Endothelial cell of umbilical vein (primary cell): ENCODE measurements at regions not wholly inside any gene's neighbourhood (a gene's known extent, or its start where the extent isn't known, plus 50 kb on each side); places are given as distances from the start of the nearest gene placed in this dataset.

Source experiments
- BruUV-seq: library from RNA; stranded (reverse); fragments of 400-500 nt; replicated peaks from 2 replicates; lab custom pipeline; 2021; lab: Mats Ljungman, UMichigan
- CTCF ChIA-PET: fragments of 300-600, 350-600 bp; sonication (Branson Sonifier 250); formaldehyde crosslinking; loops from one replicate; lab custom pipeline; 2021; ENCODE audit warnings: antibody characterized with exemption, inconsistent platforms; lab: Charles Lee
- POLR2A ChIA-PET: fragments of 300-600, 350-600 bp; sonication (Branson Sonifier 250); formaldehyde crosslinking; loops from one replicate; lab custom pipeline; 2021; ENCODE audit warnings: antibody characterized with exemption, inconsistent platforms; lab: Charles Lee
- DNase-seq: peaks from one replicate; pipeline ENCODE4 v3.0.0-alpha.2; 2011; ENCODE audit warnings: low read depth, low spot score
- FAIRE-seq: peaks from 2 replicates; lab custom pipeline; 2011; peaks lifted over from hg19 to GRCh38; lab: Jason Lieb, UNC
- H2AFZ ChIP-seq: 2 replicates; pipeline ENCODE4 v1.6.0; 2012; ENCODE audit warnings: low read depth, low read length, control low read depth, inconsistent platforms
- H3K27ac ChIP-seq: 2 replicates; pipeline ENCODE4 v1.5.1; 2011; ENCODE audit warnings: low read depth, mild to moderate bottlenecking, control low read depth, low read length, moderate library complexity; ENCODE audit not compliant: insufficient read depth
- H3K27me3 ChIP-seq, 2 experiments: 2 replicates each; pipeline versions ENCODE4 v1.6.0 to v1.6.1; 2011; ENCODE audit warnings: low read length in 2 of 2, mixed read lengths in 1 of 2; ENCODE audit not compliant: control insufficient read depth in 2 of 2, insufficient read depth in 2 of 2
- H3K36me3 ChIP-seq, 2 experiments: 2 replicates in 1 of 2; 3 replicates in 1 of 2; pipeline ENCODE4 v1.5.1; 2011; ENCODE audit warnings: low read length in 2 of 2, mild to moderate bottlenecking in 1 of 2, moderate library complexity in 1 of 2; ENCODE audit not compliant: control insufficient read depth in 2 of 2, insufficient read depth in 2 of 2; ENCODE audit errors: extremely low read depth in 1 of 2
- H3K4me1 ChIP-seq: 3 replicates; pipeline ENCODE4 v1.5.1; 2011; ENCODE audit warnings: mild to moderate bottlenecking, low read length; ENCODE audit not compliant: control insufficient read depth, insufficient read depth; ENCODE audit errors: extremely low read depth
- H3K4me2 ChIP-seq: 2 replicates; pipeline ENCODE4 v1.6.1; 2011; ENCODE audit warnings: low read length, control low read depth, mixed read lengths; ENCODE audit not compliant: insufficient read depth
- H3K4me3 ChIP-seq, 3 experiments: fragments of 200-600 bp in 1 of 3; sonication (generic), shearing (Covaris generic) in 1 of 3; replicated peaks in 1 of 3; 2 replicates each; pipeline ENCODE4 v1.5.1; 2011 to 2016; ENCODE audit warnings: control low read depth in 3 of 3, low read length in 3 of 3, mild to moderate bottlenecking in 2 of 3, inconsistent platforms in 1 of 3, low read depth in 1 of 3, moderate library complexity in 1 of 3; ENCODE audit not compliant: insufficient read depth in 1 of 3
- H3K79me2 ChIP-seq: 2 replicates; pipeline ENCODE4 v1.6.0; 2012; ENCODE audit warnings: low read length, inconsistent platforms; ENCODE audit not compliant: control insufficient read depth, insufficient read depth
- H3K9ac ChIP-seq: replicated peaks from 2 replicates; pipeline ENCODE3; 2011; ENCODE audit warnings: low read length, control low read depth; ENCODE audit not compliant: insufficient read depth; ENCODE audit errors: extremely low read depth
- H3K9me1 ChIP-seq: replicated peaks from 3 replicates; pipeline ENCODE4 v1.6.0; 2011; ENCODE audit warnings: mild to moderate bottlenecking, low read length; ENCODE audit not compliant: control insufficient read depth, insufficient read depth; ENCODE audit errors: extremely low read depth
- H3K9me3 ChIP-seq: replicated peaks from 2 replicates; pipeline ENCODE4 v1.5.1; 2012; ENCODE audit warnings: low read length, inconsistent platforms; ENCODE audit not compliant: control insufficient read depth, insufficient read depth
- H4K20me1 ChIP-seq: replicated peaks from 2 replicates; pipeline ENCODE3; 2011; ENCODE audit warnings: mild to moderate bottlenecking, low read length; ENCODE audit not compliant: control insufficient read depth, insufficient read depth; ENCODE audit errors: extremely low read depth
- EZH2 ChIP-seq: IDR thresholded peaks from 2 replicates; pipeline ENCODE4 v1.6.1; 2012; ENCODE audit warnings: borderline replicate concordance, low read depth, mild to moderate bottlenecking, moderate library complexity, low read length, inconsistent platforms; ENCODE audit not compliant: severe bottlenecking
- JUN ChIP-seq: IDR thresholded peaks from 2 replicates; pipeline ENCODE4 v1.6.1; 2011; ENCODE audit warnings: borderline replicate concordance, low read depth; ENCODE audit not compliant: insufficient read length, insufficient read depth
- dilution Hi-C: fragments of 300-500 bp; cut with MboI; formaldehyde crosslinking; loops from one replicate; pipeline ENCODE4 v1.15.0; 2019; ENCODE audit warnings: low sequenced_read_pairs; ENCODE audit not compliant: extremely low pct_ligation_motif_present
- intact Hi-C: fragments of 100-400 bp; cut with micrococcal nuclease; formaldehyde crosslinking; loops from one replicate; pipeline ENCODE4 v1.10.0; 2022

DNA sequence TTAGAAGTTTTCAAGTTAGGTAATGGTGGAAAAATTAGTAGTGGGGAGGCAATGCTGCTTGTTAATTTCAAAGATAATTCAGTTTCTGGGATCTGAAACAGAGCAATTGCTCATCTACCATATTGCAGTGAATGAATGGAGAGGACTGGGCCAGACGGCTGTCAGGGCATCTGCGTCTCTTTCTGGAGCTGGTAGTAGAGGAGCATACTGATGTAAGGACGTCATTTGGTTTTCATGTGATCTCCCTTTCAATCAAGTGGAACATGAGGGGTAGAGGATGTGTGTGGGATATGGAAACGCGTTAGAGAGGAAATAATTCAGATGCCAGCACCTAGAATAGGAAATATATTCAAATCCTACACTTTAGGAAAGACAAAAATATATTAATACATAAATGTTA, 490.3 kb downstream of the ADCYAP1 start:
- H3K4me1 ChIP-seq = no peaks in the 10 kb centered on the region
- no peaks in the 10 kb centered on the region for H4K20me1 ChIP-seq
- H3K36me3 ChIP-seq = no peaks in the 10 kb centered on the region
- TF ChIP-seq EZH2 (no peak), JUN (no peak)
- intact Hi-C loops (no loop called here), dilution Hi-C loops (no loop called here)
- CTCF ChIA-PET = no interaction called here
- no peak overlapping the region for H3K4me2 ChIP-seq
- H3K27ac ChIP-seq = no peak overlapping the region
- H3K9me3 ChIP-seq = no peaks in the 10 kb centered on the region
- DNase-seq (no peak), FAIRE-seq (no peak)
- H2AFZ ChIP-seq = no peak overlapping the region
- POLR2A ChIA-PET = no interaction called here
- no peak overlapping the region for H3K9ac ChIP-seq
- no TSS peak for BruUV-seq
- H3K79me2 ChIP-seq = no peaks in the 10 kb centered on the region
- no peaks in the 10 kb centered on the region for H3K9me1 ChIP-seq
- no peaks in the 10 kb centered on the region for H3K27me3 ChIP-seq
- no peak overlapping the region for H3K4me3 ChIP-seq

DNA sequence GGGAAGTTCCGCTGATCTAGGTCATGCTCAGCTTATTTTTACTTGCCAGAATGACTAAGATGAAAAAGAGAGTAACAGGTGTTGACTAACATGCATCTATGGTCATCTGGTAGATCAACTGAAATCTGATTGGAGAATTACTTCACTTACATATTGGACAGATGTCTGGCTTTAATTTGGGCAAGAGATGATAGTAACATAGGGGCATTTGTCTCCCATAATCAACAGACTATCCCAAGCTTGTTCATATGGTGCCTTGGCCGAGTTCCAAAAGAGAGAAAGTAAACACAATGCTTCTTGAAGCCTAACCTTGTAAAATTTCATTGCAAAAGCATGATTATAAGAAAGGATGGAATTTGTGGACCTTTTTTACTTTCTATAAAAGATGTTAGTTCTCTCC, 503.7 kb downstream of the ADCYAP1 start:
- no TSS peak for BruUV-seq
- no peak for TF ChIP-seq JUN
- Histone ChIP-seq H3K27me3 (no peaks in the 10 kb centered on the region), H2AFZ (no peak overlapping the region), H3K27ac (no peak overlapping the region), H3K4me1 (no peaks in the 10 kb centered on the region), H3K9ac (no peak overlapping the region), H3K9me1 (no peaks in the 10 kb centered on the region), H3K9me3 (no peaks in the 10 kb centered on the region), H3K4me2 (no peak overlapping the region), H3K4me3 (no peak overlapping the region), H4K20me1 (no peaks in the 10 kb centered on the region), H3K36me3 (no peaks in the 10 kb centered on the region), H3K79me2 (no peaks in the 10 kb centered on the region)
- dilution Hi-C loops = no loop called here
- intact Hi-C loops = no loop called here
- DNase-seq = no peak
- POLR2A ChIA-PET = no interaction called here
- CTCF ChIA-PET = no interaction called here
- FAIRE-seq = peak; percentile 46
